Stimulated activated memory B cell treated with anti-CD40 and anti-IgM and Interleukin-4, amounts not matched to agents 10 μg/mL and 1 μg/mL and 100 μg/mL, for 72 hours (primary cell): ENCODE measurements at regions not wholly inside any gene's neighbourhood (a gene's known extent, or its start where the extent isn't known, plus 50 kb on each side); places are given as distances from the start of the nearest gene placed in this dataset.
"Not testable (repeated sequence)": the region's sequence is repeated elsewhere in the genome, so short reads cannot be mapped to it uniquely, and the experiment has no call there.

ENCODE experiments used
- ATAC-seq: fragments of 150-1000 bp; cut with Tn5 transposase; 2 replicates; pipeline ENCODE4 v1.10.0; 2021
- H3K27ac Mint-ChIP-seq: one replicate; pipeline ENCODE4 v1.8.0; 2022; ENCODE audit warnings: mild to moderate bottlenecking, mixed read lengths
- H3K27me3 Mint-ChIP-seq: one replicate; pipeline ENCODE4 v1.8.0; 2022; ENCODE audit warnings: mixed read lengths
- H3K36me3 Mint-ChIP-seq: one replicate; pipeline ENCODE4 v1.8.0; 2022; ENCODE audit warnings: mixed read lengths
- H3K4me1 Mint-ChIP-seq: one replicate; pipeline ENCODE4 v1.8.0; 2022; ENCODE audit warnings: mixed read lengths
- H3K4me3 Mint-ChIP-seq: one replicate; pipeline ENCODE4 v1.8.0; 2022; ENCODE audit warnings: mild to moderate bottlenecking, moderate library complexity, mixed read lengths
- H3K9me3 Mint-ChIP-seq: one replicate; pipeline ENCODE4 v1.8.0; 2022; ENCODE audit warnings: mixed read lengths

DNA sequence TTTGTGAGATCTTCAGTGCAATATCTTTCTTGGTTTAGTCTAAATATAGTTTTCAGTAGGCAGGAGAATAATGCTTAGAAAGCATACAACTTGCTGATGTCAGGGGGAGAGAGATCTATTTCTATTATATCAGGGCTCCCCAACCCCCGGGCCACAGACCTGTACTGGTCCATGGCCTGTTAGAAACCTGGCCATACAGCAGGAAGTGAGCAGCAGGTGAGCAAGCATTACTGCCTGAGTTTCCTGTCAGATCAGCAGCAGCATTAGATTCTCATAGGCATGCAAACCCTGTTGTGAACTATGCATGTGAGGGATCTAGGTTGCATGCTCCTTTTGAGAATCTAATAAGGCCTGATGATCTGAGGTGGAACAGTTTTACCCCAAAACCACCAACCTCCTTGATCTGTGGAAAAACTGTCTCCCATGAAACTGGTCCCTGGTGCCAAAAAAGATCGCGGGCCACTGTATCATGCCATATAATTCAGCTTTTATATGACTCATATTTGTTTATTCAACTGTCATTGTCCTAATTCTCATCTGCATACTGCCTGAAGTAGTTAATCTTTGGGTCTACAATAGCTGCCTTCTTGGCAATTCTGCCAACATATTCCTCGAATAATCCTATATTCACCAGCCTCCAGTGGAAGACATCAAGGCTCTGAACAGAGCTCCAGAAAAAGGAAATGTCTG, 163.6 kb upstream of the DYRK2 start:
- H3K27ac Mint-ChIP-seq, result peak overlapping the region; percentile 59
- H3K9me3 Mint-ChIP-seq, result peaks cover 11% of the 10 kb centered on the region
- no peak for ATAC-seq
- H3K27me3 Mint-ChIP-seq, result peaks cover 7% of the 10 kb centered on the region
- H3K36me3 Mint-ChIP-seq, result peaks cover 7% of the 10 kb centered on the region
- H3K4me1 Mint-ChIP-seq, result peaks cover 31% of the 10 kb centered on the region
- H3K4me3 Mint-ChIP-seq, result no peak overlapping the region

DNA sequence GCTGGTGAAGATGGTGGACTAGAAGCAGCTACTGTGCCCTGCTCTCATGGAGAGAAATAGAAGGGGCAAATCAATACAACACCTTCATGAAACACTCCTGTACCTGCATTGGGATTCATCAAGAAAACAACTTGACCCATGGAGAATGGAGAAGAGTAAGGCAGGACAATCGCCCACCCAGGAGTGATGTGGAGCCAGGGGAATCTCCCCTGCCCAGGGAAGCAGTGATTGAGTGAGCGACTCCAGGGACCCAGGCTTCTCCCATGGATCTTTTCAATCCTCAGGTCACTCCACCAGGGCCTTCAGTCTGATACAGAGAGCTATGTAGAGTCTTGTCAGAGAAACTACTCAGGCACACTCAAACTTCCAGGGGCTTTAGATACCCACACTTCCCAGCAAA, 161.9 kb upstream of the DYRK2 start:
- Mint-ChIP-seq H3K27ac (no peak overlapping the region), H3K4me1 (peaks cover 31% of the 10 kb centered on the region), H3K4me3 (no peak overlapping the region), H3K9me3 (peaks cover 22% of the 10 kb centered on the region), H3K27me3 (peaks cover 7% of the 10 kb centered on the region), H3K36me3 (peaks cover 18% of the 10 kb centered on the region)
- no peak for ATAC-seq

- ATAC-seq, H3K4me3 Mint-ChIP-seq, H3K27ac Mint-ChIP-seq: not testable (repeated sequence)
- H3K4me1 Mint-ChIP-seq, result peaks cover 16% of the 10 kb centered on the region
- H3K27me3 Mint-ChIP-seq, result peaks cover 22% of the 10 kb centered on the region
- peaks cover 35% of the 10 kb centered on the region for H3K9me3 Mint-ChIP-seq
- peaks cover 32% of the 10 kb centered on the region for H3K36me3 Mint-ChIP-seq
Measured at GRCh38 chr12:67488349-67488748, 160.2 kb upstream of the DYRK2 start.

GRCh38 chr12:67489007-67489406, 159.5 kb upstream of the DYRK2 start:
- H3K9me3 Mint-ChIP-seq, result peaks cover 35% of the 10 kb centered on the region
- peaks cover 10% of the 10 kb centered on the region for H3K4me1 Mint-ChIP-seq
- H3K27ac Mint-ChIP-seq, result no peak overlapping the region
- H3K27me3 Mint-ChIP-seq, result peaks cover 22% of the 10 kb centered on the region
- H3K4me3 Mint-ChIP-seq, result no peak overlapping the region
- no peak for ATAC-seq
- H3K36me3 Mint-ChIP-seq, result peaks cover 32% of the 10 kb centered on the region

GRCh38 chr12:67496581-67496980, 152.0 kb upstream of the DYRK2 start:
- Mint-ChIP-seq H3K4me3 (no peak overlapping the region), H3K9me3 (peaks cover 13% of the 10 kb centered on the region), H3K27ac (no peak overlapping the region), H3K4me1 (no peaks in the 10 kb centered on the region), H3K36me3 (peaks cover 16% of the 10 kb centered on the region), H3K27me3 (peaks cover 14% of the 10 kb centered on the region)
- ATAC-seq, result no peak

GRCh38 chr12:67498991-67499390, 149.6 kb upstream of the DYRK2 start:
- no peak overlapping the region for H3K4me3 Mint-ChIP-seq
- ATAC-seq, result no peak
- H3K36me3 Mint-ChIP-seq, result no peaks in the 10 kb centered on the region
- no peak overlapping the region for H3K27ac Mint-ChIP-seq
- H3K9me3 Mint-ChIP-seq, result no peaks in the 10 kb centered on the region
- no peaks in the 10 kb centered on the region for H3K27me3 Mint-ChIP-seq
- peaks cover 4% of the 10 kb centered on the region for H3K4me1 Mint-ChIP-seq

DNA sequence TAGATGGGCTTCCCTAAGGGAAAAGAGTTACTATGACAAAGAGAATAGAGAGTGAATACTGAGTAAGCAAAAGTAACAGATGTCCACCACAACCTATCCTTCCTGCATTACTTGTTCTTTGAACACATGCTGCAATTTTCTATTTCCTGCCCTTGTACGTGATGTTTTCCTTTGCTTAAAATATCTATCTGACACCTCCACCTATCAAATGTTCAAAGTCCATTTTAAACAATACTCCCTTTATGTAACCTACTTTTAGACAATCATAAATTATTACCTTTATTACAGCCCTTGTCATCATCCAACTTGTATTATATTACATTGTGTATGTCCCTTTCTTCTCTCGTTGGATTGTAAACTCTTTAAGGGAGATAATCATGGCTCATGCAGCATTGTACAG, 147.2 kb upstream of the DYRK2 start:
- H3K4me1 Mint-ChIP-seq, result peaks cover 8% of the 10 kb centered on the region
- no peaks in the 10 kb centered on the region for H3K27me3 Mint-ChIP-seq
- no peak overlapping the region for H3K27ac Mint-ChIP-seq
- H3K9me3 Mint-ChIP-seq, result no peaks in the 10 kb centered on the region
- no peak for ATAC-seq
- no peak overlapping the region for H3K4me3 Mint-ChIP-seq
- H3K36me3 Mint-ChIP-seq, result no peaks in the 10 kb centered on the region

GRCh38 chr12:67504026-67504425, 144.5 kb upstream of the DYRK2 start:
- Mint-ChIP-seq H3K27ac (no peak overlapping the region), H3K4me3 (no peak overlapping the region), H3K4me1 (peaks cover 8% of the 10 kb centered on the region), H3K36me3 (no peaks in the 10 kb centered on the region), H3K9me3 (no peaks in the 10 kb centered on the region), H3K27me3 (no peaks in the 10 kb centered on the region)
- no peak for ATAC-seq

- peaks cover 8% of the 10 kb centered on the region for H3K4me1 Mint-ChIP-seq
- no peaks in the 10 kb centered on the region for H3K9me3 Mint-ChIP-seq
- peaks cover 7% of the 10 kb centered on the region for H3K27me3 Mint-ChIP-seq
- H3K36me3 Mint-ChIP-seq, result no peaks in the 10 kb centered on the region
- ATAC-seq, result no peak
- H3K4me3 Mint-ChIP-seq, result no peak overlapping the region
- H3K27ac Mint-ChIP-seq, result no peak overlapping the region
Measured at GRCh38 chr12:67506739-67507138, 141.8 kb upstream of the DYRK2 start.

DNA sequence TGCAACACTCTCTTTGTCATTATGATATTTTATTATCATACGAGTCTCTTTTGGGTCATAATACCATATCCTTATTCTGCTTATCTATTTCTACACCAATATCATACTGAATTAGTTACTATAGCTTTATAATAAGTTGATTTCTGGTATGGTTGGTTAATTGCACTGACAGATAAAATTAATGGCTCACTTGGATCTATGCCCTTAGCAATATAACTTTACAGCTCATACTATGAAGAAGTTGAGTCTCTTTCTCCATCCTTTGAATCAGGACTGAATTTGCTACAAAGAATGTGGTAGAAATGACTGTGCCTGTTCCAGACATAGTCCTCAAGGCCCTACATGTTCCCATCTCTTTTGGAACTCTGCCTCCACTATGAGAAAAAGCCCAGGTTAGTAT, 139.7 kb upstream of the DYRK2 start:
- no peak overlapping the region for H3K4me3 Mint-ChIP-seq
- H3K4me1 Mint-ChIP-seq, result peaks cover 10% of the 10 kb centered on the region
- H3K27ac Mint-ChIP-seq, result no peak overlapping the region
- no peak for ATAC-seq
- H3K36me3 Mint-ChIP-seq, result no peaks in the 10 kb centered on the region
- H3K27me3 Mint-ChIP-seq, result peaks cover 17% of the 10 kb centered on the region
- no peaks in the 10 kb centered on the region for H3K9me3 Mint-ChIP-seq

- no peak overlapping the region for H3K4me3 Mint-ChIP-seq
- no peak overlapping the region for H3K27ac Mint-ChIP-seq
Measured at GRCh38 chr12:67509666-67510386, 138.7 kb upstream of the DYRK2 start.

GRCh38 chr12:67512061-67512460, 136.5 kb upstream of the DYRK2 start:
- no peaks in the 10 kb centered on the region for H3K9me3 Mint-ChIP-seq
- H3K27me3 Mint-ChIP-seq, result peaks cover 17% of the 10 kb centered on the region
- no peak for ATAC-seq
- no peak overlapping the region for H3K27ac Mint-ChIP-seq
- no peaks in the 10 kb centered on the region for H3K36me3 Mint-ChIP-seq
- no peak overlapping the region for H3K4me3 Mint-ChIP-seq
- peaks cover 22% of the 10 kb centered on the region for H3K4me1 Mint-ChIP-seq

More at GRCh38 chr12:67509666-67510386, 138.7 kb upstream of the DYRK2 start:
- Mint-ChIP-seq H3K36me3 (no peaks in the 10 kb centered on the region), H3K9me3 (no peaks in the 10 kb centered on the region), H3K4me1 (peaks cover 7% of the 10 kb centered on the region), H3K27me3 (peaks cover 17% of the 10 kb centered on the region)
- no peak for ATAC-seq

DNA sequence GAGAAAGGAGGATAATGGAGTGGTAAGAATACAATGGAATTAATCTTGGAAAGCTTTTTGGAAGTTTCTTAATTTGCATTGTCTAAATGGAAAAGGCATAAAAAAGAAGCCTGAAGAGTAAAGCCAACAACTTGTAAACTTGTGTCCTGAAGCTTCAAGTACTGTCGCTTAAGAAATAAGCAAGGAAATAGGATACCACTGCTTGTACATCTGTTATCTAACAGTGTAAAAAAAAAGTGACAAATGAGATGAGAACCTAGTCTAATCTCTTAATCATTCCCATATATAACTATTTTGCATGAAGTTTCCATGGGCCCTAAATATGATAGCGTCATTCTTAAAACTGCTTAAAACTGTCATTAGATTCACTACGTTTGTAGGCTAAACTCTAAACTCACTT, 134.0 kb upstream of the DYRK2 start:
- Mint-ChIP-seq H3K4me3 (no peak overlapping the region), H3K27ac (no peak overlapping the region)

DNA sequence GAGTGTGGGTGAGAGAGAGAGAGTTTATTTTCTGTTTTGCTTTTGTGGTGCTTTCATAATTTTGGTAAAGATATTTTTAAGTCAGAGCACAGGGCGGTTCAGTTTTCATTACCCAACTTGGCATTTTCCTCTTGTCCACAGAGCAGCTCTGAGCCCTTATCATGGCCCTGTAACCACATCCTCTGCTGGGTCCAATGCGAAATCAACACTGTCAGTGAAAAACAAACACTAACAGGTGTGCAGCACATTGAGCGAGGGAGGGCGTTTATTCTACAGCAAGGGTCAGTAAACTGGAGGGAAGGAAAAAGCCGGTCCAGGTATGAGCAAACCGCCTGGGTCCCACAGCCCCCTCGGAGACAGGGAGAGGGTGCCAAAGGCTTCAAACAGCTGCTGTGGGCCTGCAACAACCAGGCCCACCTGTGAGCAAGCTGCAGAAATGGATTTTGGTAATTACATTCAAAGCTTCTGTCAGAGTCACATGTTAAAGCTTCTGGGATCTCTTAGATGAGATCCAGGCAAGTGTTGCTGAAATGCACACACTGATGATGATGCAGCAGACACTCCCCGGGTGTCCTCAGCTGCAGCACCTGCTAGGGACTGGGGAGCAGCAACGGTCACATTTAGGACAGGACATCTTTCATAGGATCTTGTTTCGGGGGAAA, 132.7 kb upstream of the DYRK2 start:
- Mint-ChIP-seq H3K4me3 (no peak overlapping the region), H3K9me3 (no peaks in the 10 kb centered on the region), H3K36me3 (no peaks in the 10 kb centered on the region), H3K27me3 (peaks cover 17% of the 10 kb centered on the region), H3K27ac (peak overlapping the region; percentile 62), H3K4me1 (peaks cover 22% of the 10 kb centered on the region)
- ATAC-seq, result peak; percentile 87

More for the DNA sequence above, 134.0 kb upstream of the DYRK2 start:
- peaks cover 17% of the 10 kb centered on the region for H3K27me3 Mint-ChIP-seq
- no peaks in the 10 kb centered on the region for H3K36me3 Mint-ChIP-seq
- peaks cover 22% of the 10 kb centered on the region for H3K4me1 Mint-ChIP-seq
- no peak for ATAC-seq
- H3K9me3 Mint-ChIP-seq, result no peaks in the 10 kb centered on the region

- H3K4me3 Mint-ChIP-seq, result no peak overlapping the region
Measured at GRCh38 chr12:67517181-67517887, 131.2 kb upstream of the DYRK2 start.

More at GRCh38 chr12:67517181-67517887, 131.2 kb upstream of the DYRK2 start:
- peaks cover 22% of the 10 kb centered on the region for H3K4me1 Mint-ChIP-seq
- H3K27ac Mint-ChIP-seq, result peak overlapping the region; percentile 20
- H3K36me3 Mint-ChIP-seq, result no peaks in the 10 kb centered on the region
- peaks cover 4% of the 10 kb centered on the region for H3K27me3 Mint-ChIP-seq
- H3K9me3 Mint-ChIP-seq, result no peaks in the 10 kb centered on the region
- ATAC-seq, result no peak
